Parathyroid adenoma (tissue), 2 donors: ENCODE measurements at regions not wholly inside any gene's neighbourhood (a gene's known extent, or its start where the extent isn't known, plus 50 kb on each side); places are given as distances from the start of the nearest gene placed in this dataset.

Source experiments
- H2AFZ ChIP-seq: fragments of 300-600 bp; sonication (generic); one replicate; pipeline ENCODE4 v1.7.0; 2017; ENCODE audit warnings: antibody characterized with exemption, mild to moderate bottlenecking
- H3K27ac ChIP-seq: fragments of 300-600 bp; sonication (generic); one replicate; pipeline ENCODE4 v1.7.0; 2017
- H3K27me3 ChIP-seq: fragments of 300-600 bp; sonication (generic); one replicate; pipeline ENCODE4 v1.7.0; 2017; ENCODE audit warnings: low read length; ENCODE audit not compliant: control insufficient read depth, insufficient read depth
- H3K36me3 ChIP-seq: fragments of 300-600 bp; sonication (generic); one replicate; pipeline ENCODE4 v1.7.0; 2017; ENCODE audit warnings: low read length; ENCODE audit not compliant: control insufficient read depth, insufficient read depth
- H3K4me1 ChIP-seq: fragments of 300-600 bp; sonication (generic); one replicate; pipeline ENCODE4 v1.7.0; 2017; ENCODE audit warnings: control low read depth
- H3K4me2 ChIP-seq: fragments of 300-600 bp; sonication (generic); one replicate; pipeline ENCODE4 v1.7.0; 2017; ENCODE audit warnings: low read length
- H3K4me3 ChIP-seq: fragments of 300-600 bp; sonication (generic); one replicate; pipeline ENCODE4 v1.7.0; 2017; ENCODE audit warnings: low read depth, low read length
- H3K79me2 ChIP-seq: fragments of 300-600 bp; sonication (generic); one replicate; pipeline ENCODE4 v1.7.0; 2017; ENCODE audit warnings: control low read depth
- H3K9ac ChIP-seq: fragments of 300-600 bp; sonication (generic); one replicate; pipeline ENCODE4 v1.7.0; 2017; ENCODE audit warnings: mild to moderate bottlenecking
- H3K9me3 ChIP-seq: fragments of 300-600 bp; sonication (generic); one replicate; pipeline ENCODE4 v1.7.0; 2017; ENCODE audit warnings: low read length; ENCODE audit not compliant: control insufficient read depth
- TF ChIP-seq, protein P1 (sequence below): fragments of 300-600 bp; sonication (generic); IDR thresholded peaks from one replicate; pipeline ENCODE4 v1.7.0; 2017; ENCODE audit warnings: antibody characterized with exemption, mild to moderate bottlenecking
- donor health status: primary hyperparathyroidism.

GRCh38 chr9:26262421-26263107, 584.3 kb upstream of the TUSC1 start:
- Histone ChIP-seq H3K4me1 (no peaks in the 10 kb centered on the region), H3K27me3 (no peaks in the 10 kb centered on the region), H3K4me2 (no peak overlapping the region), H3K79me2 (no peaks in the 10 kb centered on the region), H3K9me3 (no peaks in the 10 kb centered on the region), H2AFZ (no peak overlapping the region), H3K9ac (no peak overlapping the region), H3K4me3 (no peak overlapping the region), H3K27ac (no peak overlapping the region), H3K36me3 (no peaks in the 10 kb centered on the region)
- TF ChIP-seq, protein P1, sequence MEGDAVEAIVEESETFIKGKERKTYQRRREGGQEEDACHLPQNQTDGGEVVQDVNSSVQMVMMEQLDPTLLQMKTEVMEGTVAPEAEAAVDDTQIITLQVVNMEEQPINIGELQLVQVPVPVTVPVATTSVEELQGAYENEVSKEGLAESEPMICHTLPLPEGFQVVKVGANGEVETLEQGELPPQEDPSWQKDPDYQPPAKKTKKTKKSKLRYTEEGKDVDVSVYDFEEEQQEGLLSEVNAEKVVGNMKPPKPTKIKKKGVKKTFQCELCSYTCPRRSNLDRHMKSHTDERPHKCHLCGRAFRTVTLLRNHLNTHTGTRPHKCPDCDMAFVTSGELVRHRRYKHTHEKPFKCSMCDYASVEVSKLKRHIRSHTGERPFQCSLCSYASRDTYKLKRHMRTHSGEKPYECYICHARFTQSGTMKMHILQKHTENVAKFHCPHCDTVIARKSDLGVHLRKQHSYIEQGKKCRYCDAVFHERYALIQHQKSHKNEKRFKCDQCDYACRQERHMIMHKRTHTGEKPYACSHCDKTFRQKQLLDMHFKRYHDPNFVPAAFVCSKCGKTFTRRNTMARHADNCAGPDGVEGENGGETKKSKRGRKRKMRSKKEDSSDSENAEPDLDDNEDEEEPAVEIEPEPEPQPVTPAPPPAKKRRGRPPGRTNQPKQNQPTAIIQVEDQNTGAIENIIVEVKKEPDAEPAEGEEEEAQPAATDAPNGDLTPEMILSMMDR = no peak

GRCh38 chr9:26261503-26262330, 583.5 kb upstream of the TUSC1 start:
- Histone ChIP-seq H3K9ac (no peak overlapping the region), H3K79me2 (no peaks in the 10 kb centered on the region), H3K4me3 (no peak overlapping the region), H3K36me3 (no peaks in the 10 kb centered on the region), H3K4me1 (no peaks in the 10 kb centered on the region), H3K9me3 (no peaks in the 10 kb centered on the region), H3K27ac (no peak overlapping the region), H3K27me3 (no peaks in the 10 kb centered on the region), H3K4me2 (no peak overlapping the region), H2AFZ (no peak overlapping the region)
- TF ChIP-seq, protein P1 = no peak

DNA sequence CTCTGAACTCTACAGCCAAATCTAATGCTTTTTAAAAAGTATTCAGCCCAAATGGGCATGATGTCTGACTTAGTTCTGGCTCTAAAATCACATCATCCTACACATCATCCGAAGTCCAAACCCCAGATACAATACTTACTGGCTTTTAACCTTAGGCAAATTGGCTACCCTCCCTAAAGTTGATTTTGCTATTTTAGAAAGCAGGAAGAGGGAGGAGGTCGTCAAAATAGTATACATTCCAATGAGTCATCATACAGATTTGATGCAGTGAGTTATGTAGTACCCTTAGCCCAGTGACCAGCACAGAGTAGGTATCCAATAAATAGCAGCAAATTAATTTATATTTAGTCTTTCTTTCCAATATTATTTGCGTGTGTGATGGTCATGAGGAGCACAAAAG, 582.0 kb upstream of the TUSC1 start:
- H3K27ac ChIP-seq = no peak overlapping the region
- H2AFZ ChIP-seq = no peak overlapping the region
- no peak overlapping the region for H3K4me3 ChIP-seq
- no peaks in the 10 kb centered on the region for H3K9me3 ChIP-seq
- no peaks in the 10 kb centered on the region for H3K4me1 ChIP-seq
- H3K4me2 ChIP-seq = no peak overlapping the region
- H3K9ac ChIP-seq = no peak overlapping the region
- TF ChIP-seq, protein P1 = no peak
- H3K79me2 ChIP-seq = no peaks in the 10 kb centered on the region
- H3K36me3 ChIP-seq = no peaks in the 10 kb centered on the region
- H3K27me3 ChIP-seq = no peaks in the 10 kb centered on the region

GRCh38 chr9:26247861-26248260, 569.6 kb upstream of the TUSC1 start:
- TF ChIP-seq, protein P1 = no peak
- no peak overlapping the region for H3K4me3 ChIP-seq
- H3K36me3 ChIP-seq = no peaks in the 10 kb centered on the region
- H2AFZ ChIP-seq = no peak overlapping the region
- no peak overlapping the region for H3K27ac ChIP-seq
- no peaks in the 10 kb centered on the region for H3K4me1 ChIP-seq
- no peak overlapping the region for H3K4me2 ChIP-seq
- no peaks in the 10 kb centered on the region for H3K9me3 ChIP-seq
- no peak overlapping the region for H3K9ac ChIP-seq
- no peaks in the 10 kb centered on the region for H3K27me3 ChIP-seq
- no peaks in the 10 kb centered on the region for H3K79me2 ChIP-seq
